ENCODE measurements at regions not wholly inside any gene's neighbourhood (a gene's known extent, or its start where the extent isn't known, plus 50 kb on each side); places are given as distances from the start of the nearest gene placed in this dataset.
A peak's percentile ranks its signal among the peaks of the same experiment; 100 is the strongest.
"Not testable (repeated sequence)": the region's sequence is repeated elsewhere in the genome, so short reads cannot be mapped to it uniquely, and the experiment has no call there.

DNA sequence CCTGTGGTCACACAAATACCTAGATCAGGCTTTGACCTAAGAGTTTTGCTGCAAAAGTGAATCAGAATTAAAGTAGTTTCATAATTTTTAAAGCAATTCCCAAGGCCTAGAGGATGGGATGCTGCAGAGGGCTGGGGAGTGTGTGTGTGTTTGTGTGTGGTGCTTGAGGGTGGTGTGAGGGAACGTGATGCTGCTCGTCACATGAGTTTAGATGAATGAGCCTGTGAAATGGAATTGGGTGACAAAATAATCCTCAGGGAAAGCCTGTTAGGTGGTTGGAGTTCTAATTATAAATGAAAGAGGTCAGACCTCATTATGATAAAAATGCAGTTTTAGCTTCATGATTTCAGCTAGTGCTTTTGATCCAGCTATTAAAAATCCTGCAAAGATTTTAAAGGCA, 87.5 kb upstream of the TMEM170B start:
- DNase-seq = no peak

DNA sequence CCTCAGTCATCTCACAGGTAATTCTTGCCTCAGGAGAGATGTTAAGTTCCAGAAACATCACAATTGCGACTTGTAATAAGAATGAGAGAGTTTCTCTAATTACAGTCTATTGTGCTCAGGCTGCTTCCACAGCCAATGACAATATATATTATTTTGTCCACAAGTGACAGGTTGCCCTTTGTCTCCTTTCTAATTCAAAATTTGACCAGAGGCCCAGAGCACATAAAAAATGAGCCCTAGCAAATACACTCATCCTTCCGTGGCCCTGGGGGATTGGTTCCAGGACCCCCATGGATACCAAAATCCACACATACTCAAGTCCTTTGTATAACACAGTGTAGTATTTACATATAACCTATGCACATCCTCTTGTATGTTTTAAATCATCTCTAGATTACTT, 88.1 kb upstream of the TMEM170B start:
- peak in 1 of 3 experiments; percentile 35 for DNase-seq

DNA sequence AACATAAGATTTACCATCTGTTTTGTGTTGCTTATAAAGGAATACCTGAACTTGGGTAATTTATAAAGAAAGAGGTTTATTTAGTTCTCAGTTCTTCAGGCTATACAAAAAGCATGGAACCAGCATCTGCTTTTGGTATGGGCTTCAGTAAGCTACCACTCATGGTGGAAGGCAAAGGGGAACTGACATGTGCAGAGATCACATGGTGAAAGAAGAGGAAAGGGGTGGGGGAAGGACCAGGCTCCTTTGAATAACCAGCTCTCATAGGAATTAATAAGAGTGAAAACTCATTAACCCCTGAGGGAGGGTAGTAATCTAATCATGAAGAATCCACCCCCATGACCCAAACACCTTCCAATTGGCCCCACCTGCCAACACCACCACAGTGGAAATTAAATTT, 89.5 kb upstream of the TMEM170B start:
- DNase-seq = no peak

- DNase-seq = no peak
Observed at GRCh38 chr6:11447265-11447664, 90.3 kb upstream of the TMEM170B start.

DNA sequence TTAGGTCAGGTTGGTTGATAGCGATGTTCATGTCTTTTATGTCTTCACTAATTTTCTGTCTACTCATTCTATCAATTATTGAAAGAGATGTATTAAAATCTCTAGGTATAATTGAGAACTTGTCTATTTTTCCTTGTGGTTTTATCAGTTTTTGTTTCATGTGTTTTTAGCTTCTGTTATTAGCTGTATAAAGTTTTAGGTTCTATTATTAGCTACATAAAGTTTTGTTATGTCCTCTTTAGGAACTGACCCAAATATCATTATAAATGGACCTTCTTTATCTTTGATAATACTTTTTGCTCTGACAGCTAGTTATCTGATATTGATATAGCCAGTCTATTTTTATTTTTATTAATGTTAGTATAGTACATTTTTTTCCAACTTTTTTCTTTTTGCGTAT, 92.4 kb upstream of the TMEM170B start:
- no peak for DNase-seq

DNA sequence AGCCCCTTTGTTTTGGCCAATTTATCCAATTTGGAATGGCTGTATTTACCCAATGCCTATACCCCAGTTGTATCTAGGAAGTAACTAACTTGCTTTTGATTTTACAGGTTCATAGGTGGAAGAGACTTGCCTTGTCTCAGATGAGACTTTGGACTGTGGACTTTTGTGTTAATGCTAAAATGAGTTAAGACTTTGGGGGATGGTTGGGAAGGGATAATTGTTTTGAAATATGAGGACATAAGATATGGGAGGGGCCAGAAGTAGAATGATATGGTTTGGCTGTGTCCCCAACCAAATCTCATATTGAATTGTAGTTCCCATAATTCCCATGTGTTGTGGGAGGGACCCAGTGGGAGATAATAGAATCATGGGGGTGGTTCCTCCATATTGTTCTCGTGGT, 94.4 kb upstream of the TMEM170B start:
- DNase-seq = not testable (repeated sequence)

DNA sequence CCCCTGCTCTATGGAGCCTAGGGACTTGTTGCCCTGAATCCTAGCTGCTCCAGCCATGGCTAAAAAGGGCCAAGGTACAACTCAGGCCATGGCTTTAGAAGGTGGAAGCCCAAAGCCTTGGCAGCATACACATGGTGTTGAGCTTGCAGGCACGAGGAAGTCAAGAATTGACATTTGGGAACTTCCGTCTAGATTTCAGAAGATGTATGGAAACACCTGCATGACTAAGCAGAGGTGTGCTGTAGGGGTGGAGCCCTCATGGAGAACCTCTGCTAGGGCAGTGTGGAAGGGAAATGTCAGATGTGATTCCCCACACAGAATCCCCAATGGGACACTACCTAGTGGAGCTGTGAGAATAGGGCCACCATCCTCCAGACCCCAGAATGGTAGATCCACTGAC, 95.1 kb upstream of the TMEM170B start:
- no peak for DNase-seq

- no peak for DNase-seq
Observed at GRCh38 chr6:11439876-11440275, 97.7 kb upstream of the TMEM170B start.

DNA sequence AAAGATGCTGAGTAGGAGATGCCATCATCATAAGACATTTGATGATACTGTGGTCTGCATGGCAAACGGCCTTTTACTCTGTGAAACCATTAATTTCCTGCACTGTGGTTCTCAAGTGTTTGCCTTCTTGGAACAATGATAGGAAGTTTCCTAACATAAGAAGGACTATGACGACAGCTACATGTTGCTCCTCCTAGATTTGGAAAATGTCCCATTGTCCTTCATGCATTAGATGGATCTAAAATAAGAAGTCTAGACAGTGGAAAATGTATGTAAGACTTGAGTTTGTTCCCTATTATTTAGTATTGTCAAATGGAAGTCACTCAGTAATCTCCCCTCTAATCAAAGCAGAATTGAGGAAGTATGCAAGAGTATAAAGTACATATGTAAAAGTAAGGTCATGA, 98.5 kb upstream of the TMEM170B start:
- DNase-seq = no peak

DNA sequence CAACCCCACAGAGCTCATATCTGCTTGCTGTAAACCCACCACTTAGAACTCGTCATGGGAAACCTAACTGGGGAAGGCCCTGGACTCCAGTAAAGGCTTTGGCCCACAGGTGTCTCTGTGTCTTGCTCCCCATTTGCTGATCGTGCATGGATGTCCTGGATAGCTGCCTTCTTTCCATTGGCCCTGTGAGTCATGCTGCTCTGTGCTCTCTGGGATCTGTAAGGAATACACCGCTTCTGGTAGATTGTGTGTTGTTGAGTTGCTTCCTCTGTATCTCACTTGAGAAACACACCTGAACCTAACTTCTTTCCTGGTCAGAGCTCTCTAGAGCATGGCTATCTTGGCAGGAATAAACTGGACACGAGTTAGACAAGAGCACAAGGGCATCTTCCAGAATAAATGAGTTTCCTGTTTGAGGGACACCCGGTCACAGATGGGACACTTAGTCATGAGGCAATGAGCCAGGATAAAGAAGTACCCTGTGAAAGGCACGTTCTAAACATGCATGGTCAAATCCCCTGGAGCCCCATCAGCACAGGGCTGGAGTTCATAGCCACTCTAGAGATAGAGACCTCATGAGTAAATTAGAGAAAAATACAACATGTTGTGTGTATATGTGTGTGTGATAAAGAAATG, 99.6 kb upstream of the TMEM170B start:
- no peak for DNase-seq

DNA sequence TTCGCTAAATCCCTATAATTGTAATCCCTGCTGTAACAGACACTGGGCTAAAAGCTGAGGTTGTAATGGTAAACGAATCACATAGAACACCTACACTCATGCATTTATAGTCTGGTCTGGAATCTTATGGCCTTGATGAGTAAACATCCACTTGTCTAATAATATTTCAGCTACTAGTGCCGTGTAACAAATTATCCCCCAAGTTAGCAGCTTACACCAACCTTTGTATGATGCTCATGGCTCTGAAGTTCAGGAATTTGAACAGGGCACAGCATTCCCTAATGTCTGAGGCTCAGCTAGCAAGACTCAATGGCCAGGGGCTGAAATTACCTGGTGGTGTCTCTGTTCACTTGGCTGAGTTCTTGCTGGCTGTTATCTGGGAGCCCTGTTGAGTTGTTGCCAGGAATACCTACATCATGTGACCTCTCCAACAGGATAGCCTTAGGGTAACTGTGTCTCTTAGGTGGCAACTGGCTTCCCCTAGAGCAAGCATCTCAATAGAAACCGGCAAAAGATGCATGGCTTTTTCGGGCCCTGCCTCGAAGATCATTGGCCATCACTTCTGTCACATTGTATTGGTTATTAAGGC, 100.9 kb upstream of the TMEM170B start:
- no peak for DNase-seq

DNA sequence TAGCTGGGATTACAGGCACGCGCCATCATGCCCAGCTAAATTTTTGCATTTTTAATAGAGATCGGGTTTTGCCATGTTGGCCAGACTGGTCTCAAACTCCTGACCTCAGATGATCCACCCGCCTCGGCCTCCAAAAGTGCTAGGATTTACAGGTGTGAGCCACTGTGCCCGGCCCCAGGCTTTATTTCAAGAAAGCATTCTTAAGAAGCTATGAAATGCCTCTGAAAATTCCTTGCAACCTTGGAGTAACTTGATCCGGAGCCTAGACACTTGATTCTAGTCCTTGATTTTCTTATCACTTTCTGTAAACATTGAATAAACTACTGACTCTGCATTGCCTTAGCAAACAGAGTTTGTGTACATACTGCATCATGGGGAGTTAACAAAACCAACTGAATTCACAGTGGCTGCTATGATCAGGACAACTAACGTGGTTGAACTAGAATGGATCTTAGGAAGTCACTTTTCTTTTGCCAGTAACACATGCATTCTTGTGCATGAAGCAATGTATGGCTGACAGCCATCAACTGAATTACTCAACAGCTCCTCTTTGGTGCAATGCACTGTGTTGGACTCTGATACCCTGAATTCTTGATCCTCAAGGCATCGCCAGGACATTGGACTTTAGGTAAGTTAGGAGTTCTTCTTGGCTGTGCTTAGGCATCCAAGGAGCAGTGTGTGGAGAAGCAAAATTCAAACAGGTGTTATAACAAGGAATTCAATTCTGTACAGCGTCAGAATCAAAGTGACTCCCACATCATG, 102.8 kb upstream of the TMEM170B start:
- no peak for DNase-seq

- no peak for DNase-seq
Observed at GRCh38 chr6:11433860-11434259, 103.7 kb upstream of the TMEM170B start.

DNA sequence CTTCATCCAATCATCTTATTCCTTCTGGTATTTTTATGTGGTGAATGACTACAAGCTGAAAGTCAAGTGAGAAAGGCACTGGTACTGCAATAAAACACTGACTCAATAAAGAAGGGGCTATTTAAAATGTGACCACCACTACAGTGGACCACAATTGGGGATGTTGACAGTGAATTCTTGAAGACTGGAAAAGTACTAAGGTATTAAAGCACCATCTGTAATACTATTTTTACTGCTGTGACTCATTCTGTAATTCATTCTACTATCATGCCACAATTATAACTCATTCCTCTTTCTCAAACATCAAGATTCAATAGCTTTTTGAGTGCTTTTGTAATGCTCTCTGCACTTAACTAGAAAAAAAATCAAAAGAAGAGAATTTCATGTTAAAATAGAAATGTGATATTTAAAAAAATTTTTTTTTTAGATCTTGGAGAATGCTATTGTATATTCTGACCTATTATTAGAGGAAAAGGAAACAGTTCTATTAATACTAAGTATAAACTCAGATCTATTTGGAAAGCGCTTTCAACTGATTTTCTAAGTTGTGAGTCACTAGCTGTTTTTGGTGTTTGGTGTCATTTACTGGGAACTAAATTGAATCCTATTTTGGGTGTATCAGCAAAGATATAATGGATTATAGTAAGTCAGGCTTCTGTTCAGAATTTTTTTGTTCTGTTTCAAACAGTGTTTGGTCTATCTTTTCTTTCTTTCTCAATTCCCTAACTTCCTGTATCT, 104.7 kb upstream of the TMEM170B start:
- DNase-seq = no peak

DNA sequence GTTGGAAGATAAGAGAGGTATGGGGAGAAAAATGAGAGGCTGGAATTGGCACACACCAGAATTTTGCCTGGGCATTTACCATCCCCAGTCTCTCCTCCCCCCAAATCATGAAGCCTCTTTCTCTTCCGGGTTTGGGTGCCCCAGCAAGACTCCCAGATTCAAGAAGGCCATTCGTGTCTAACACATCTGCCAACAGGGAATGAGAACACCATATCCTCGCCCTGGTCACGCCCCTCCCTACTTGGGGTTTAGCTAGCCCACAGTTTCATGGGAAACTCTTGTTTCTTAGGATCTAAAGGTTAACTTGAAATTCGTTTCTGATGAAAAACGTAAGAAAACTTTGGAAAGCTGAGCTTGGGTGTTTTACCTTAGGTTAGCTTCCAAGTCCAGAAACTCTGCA, 105.5 kb upstream of the TMEM170B start:
- no peak for DNase-seq

DNA sequence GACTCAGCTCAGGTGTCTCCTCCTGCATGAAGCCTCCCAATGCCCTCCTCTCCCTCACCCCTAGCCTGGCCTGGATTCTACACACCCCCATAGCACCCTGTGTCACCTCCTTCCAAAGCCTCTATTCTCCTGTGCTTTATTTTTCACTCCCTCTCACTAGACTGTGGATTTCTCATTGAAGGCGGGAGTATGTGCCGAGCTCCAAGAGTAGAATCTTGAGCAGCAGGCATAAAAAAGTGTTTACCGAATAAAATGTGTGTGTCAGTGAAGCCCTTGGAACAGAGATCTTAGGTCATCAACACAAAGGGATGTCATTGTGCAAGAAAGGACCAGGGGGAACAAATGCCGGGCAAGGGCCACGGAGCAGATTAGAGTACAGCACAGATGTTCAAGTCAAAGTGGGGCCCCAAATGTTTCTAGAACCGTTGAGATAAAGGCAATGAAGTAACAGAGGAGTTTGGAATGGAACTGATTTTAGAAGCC, 106.1 kb upstream of the TMEM170B start:
- no peak for DNase-seq

DNA sequence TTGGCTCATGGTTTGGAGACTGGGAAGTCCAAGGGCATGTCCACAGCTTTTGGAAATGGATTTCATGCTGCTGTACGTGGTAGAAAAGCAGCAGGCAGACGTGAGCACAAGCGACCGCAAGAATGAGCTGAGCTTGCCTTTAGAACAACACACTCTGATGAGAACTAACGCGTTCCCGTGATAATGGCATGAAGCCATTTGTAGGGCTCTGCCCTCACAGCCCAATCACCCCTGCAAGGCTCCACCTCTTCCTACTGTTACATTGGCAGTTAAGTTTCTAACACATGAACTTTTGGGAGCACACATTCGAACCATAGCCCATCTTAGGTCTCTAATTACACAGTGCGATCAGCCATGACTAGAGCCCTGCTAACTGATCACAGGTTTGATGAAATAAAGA, 107.5 kb upstream of the TMEM170B start:
- DNase-seq = no peak

- DNase-seq = peak in 2 of 3 experiments; percentile 7 to 36
Observed at GRCh38 chr6:11429577-11429976, 108.0 kb upstream of the TMEM170B start.

DNA sequence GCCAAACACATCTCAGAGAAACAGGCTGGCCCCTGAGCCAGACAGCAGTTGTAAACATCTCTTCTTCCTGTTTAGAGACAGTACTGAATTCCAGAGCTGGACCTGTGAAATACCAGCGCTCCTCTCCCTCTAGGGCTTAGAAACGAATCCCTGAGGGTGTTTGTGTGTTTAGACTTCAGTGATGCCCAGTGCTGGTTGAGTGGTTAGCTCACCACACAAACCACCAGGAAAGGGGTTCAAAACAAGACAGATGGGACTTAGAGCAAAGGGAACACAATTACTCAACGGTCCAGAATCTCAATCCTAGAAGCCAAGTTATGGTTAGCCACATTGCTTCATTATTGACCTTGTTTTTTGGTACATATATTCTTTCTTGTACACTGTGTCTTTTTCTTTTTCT, 108.7 kb upstream of the TMEM170B start:
- no peak for DNase-seq

DNA sequence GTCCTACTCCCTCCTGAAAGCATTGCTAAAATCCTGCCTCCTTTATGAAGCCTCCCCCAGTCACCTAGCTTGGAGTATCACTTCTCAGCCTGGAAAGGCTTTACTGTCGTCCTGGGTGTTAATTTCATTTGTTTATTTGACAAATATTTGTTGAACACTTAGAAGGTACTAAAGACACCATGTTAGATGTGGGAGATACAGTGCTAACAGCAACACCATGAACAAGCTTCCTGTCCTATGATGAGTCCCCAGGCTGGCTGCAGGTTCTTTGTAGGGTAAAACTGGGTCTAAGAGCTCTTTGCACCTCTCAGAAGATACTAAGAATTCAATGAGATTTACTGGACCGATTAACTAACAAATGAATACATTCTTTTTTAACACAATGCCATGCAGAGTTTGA, 109.2 kb upstream of the TMEM170B start:
- peak in 1 of 3 experiments; percentile 21 for DNase-seq

DNA sequence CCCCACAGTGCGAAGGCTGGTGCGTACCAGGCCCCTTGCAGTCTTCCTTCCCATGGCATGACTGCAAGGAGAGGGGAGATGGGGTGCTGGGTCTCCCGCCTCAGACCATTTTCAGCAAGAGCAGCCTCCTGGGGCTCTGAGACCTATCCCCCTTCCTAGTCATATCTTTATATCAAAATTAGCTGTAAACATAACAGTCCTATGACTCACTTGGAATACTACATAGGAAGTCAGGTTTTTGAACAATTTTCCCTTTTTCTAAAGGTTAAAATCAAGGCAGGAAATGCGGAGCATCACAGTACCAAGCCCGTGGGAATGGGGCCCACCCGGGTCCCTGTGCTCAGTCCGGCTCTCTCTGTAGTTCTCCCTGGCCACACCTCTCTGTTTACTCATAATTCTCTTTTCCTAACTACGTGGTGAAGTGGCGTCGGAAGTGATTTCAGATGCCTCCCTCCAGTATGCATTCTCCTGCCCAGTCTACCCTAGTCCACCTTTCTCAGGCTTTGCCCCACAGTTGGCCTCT, 109.8 kb upstream of the TMEM170B start:
- no peak for DNase-seq

DNA sequence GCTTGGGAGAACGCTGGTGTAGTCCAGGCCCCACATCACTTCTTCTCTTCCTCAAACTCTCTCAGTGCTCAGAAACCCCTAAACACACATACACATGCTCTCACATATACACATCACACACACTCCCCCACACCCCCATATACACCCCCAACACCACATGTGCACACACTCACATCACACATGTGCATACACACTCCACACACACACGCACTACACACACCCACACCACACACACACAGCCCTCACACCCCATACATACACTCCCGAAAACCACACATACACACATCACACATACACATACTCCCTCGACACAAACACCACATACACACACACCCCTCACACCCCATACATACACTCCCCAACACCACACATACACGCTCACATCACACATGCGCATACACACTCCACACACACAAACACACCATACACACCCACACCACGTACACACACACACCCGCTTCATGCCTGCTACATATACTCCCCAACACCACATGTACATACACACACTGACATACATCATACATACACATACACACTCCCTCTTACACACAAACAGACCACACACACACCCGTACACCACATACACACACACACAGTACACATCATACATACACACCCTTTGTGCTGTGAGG, 110.3 kb upstream of the TMEM170B start:
- no peak for DNase-seq

GRCh38 chr6:11426571-11426970, 111.0 kb upstream of the TMEM170B start:
- DNase-seq = no peak
